ENCODE measurements at regions not wholly inside any gene's neighbourhood (a gene's known extent, or its start where the extent isn't known, plus 50 kb on each side); places are given as distances from the start of the nearest gene placed in this dataset.

DNA sequence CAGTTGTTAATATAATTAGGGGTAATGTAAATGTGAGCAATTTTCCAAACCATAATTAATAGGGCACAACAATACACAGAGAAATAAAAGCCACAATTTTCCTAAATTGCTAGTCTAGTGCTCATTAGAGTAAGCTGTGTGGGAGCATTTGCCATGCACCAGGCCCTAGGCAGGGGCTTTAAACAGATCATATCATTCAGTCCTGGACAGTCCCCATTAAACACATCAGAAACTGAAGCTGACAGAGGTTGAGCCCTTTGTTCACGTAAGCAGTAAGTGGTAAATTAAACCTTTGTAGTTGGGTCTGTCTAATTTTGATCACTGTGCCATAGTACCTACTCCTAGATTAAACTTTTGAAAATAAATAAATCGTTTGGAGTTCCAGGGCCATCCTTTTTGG, 931.1 kb downstream of the C6orf118 start:
- H2AFZ ChIP-seq (ENCODE audit: low read depth, low read length), result no peak overlapping the region
- H3K27ac ChIP-seq (ENCODE audit: extremely low read depth, low read depth, low read length), result no peak overlapping the region
- no peaks in the 10 kb centered on the region for H3K9me3 ChIP-seq (replicated peaks; ENCODE audit: control insufficient read depth, insufficient read depth, low read depth, low read length)
- no TSS peak for BruUV-seq (replicated peaks)
- WGBS (ENCODE audit: insufficient coverage, low coverage, missing lambda C conversion rate), result 8% methylated on average over 2 of the region's 2 CpGs
- no peaks in the 10 kb centered on the region; a peak in 1 of 5 replicates for H3K4me1 ChIP-seq (replicated peaks in 1 of 2; ENCODE audit: control insufficient read depth in 2 of 2, insufficient read depth in 2 of 2, low read length in 2 of 2)
- no peak for DNase-seq (ENCODE audit: extremely low read depth in 1 of 4, low spot score in 3 of 4)
- no peak for TF ChIP-seq POLR2H (tag; IDR thresholded peaks at IDR 0.05; ENCODE audit: low read depth)
- TF ChIP-seq, protein P1, sequence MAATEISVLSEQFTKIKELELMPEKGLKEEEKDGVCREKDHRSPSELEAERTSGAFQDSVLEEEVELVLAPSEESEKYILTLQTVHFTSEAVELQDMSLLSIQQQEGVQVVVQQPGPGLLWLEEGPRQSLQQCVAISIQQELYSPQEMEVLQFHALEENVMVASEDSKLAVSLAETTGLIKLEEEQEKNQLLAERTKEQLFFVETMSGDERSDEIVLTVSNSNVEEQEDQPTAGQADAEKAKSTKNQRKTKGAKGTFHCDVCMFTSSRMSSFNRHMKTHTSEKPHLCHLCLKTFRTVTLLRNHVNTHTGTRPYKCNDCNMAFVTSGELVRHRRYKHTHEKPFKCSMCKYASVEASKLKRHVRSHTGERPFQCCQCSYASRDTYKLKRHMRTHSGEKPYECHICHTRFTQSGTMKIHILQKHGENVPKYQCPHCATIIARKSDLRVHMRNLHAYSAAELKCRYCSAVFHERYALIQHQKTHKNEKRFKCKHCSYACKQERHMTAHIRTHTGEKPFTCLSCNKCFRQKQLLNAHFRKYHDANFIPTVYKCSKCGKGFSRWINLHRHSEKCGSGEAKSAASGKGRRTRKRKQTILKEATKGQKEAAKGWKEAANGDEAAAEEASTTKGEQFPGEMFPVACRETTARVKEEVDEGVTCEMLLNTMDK (IDR thresholded peaks at IDR 0.05; ENCODE audit: borderline replicate concordance, insufficient read depth, low read depth, low read length, poor library complexity, severe bottlenecking), result no peak
- no peak for TF ChIP-seq GATAD2B (IDR thresholded peaks at IDR 0.05; ENCODE audit: borderline replicate concordance)
- no peak for TF ChIP-seq ARNT (IDR thresholded peaks at IDR 0.05)
- no peak for TF ChIP-seq RFX1 (IDR thresholded peaks at IDR 0.05)
- TF ChIP-seq, protein P2, sequence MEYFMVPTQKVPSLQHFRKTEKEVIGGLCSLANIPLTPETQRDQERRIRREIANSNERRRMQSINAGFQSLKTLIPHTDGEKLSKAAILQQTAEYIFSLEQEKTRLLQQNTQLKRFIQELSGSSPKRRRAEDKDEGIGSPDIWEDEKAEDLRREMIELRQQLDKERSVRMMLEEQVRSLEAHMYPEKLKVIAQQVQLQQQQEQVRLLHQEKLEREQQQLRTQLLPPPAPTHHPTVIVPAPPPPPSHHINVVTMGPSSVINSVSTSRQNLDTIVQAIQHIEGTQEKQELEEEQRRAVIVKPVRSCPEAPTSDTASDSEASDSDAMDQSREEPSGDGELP (CRISPR knock-in tag; IDR thresholded peaks at IDR 0.05; ENCODE audit: borderline replicate concordance), result no peak
- TF ChIP-seq ESRRB (CRISPR knock-in tag; IDR thresholded peaks at IDR 0.05; ENCODE audit: borderline replicate concordance), result no peak
- TF ChIP-seq HDAC2 (IDR thresholded peaks at IDR 0.05), result no peak
- no peak for TF ChIP-seq SMARCB1 (IDR thresholded peaks at IDR 0.05; ENCODE audit: insufficient read length, low read depth)
- TF ChIP-seq ZNF253 (CRISPR knock-in tag; conservative IDR thresholded peaks at IDR 0.05), result no peak
- TF ChIP-seq, protein P3, sequence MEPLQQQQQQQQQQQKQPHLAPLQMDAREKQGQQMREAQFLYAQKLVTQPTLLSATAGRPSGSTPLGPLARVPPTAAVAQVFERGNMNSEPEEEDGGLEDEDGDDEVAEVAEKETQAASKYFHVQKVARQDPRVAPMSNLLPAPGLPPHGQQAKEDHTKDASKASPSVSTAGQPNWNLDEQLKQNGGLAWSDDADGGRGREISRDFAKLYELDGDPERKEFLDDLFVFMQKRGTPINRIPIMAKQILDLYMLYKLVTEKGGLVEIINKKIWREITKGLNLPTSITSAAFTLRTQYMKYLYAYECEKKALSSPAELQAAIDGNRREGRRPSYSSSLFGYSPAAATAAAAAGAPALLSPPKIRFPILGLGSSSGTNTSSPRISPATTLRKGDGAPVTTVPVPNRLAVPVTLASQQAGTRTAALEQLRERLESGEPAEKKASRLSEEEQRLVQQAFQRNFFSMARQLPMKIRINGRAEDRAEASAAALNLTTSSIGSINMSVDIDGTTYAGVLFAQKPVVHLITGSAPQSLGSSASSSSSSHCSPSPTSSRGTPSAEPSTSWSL (CRISPR knock-in tag; IDR thresholded peaks at IDR 0.05; ENCODE audit: borderline replicate concordance), result no peak
- ChIA-PET POLR2A (no interaction called here), CTCF (ENCODE audit: low intra/inter-chr PET ratio) (no interaction called here)
- H3K4me3 ChIP-seq, result no peak overlapping the region
- no peak overlapping the region for H3K9ac ChIP-seq (ENCODE audit: insufficient read depth in 1 of 2, low read depth in 2 of 2, low read length in 2 of 2)
- H3K79me2 ChIP-seq (ENCODE audit: control insufficient read depth, insufficient read depth, low read length), result no peaks in the 10 kb centered on the region
- no peaks in the 10 kb centered on the region for H3K27me3 ChIP-seq (ENCODE audit: control insufficient read depth in 2 of 2, insufficient read depth in 2 of 2, low read length in 2 of 2)
- no peaks in the 10 kb centered on the region for H3K9me1 ChIP-seq (ENCODE audit: control insufficient read depth, insufficient read depth, low read length)
- no peak for FAIRE-seq
- peak; percentile 67 for ATAC-seq
- in situ Hi-C loops (cut with MboI) (no loop called here), intact Hi-C loops (cut with micrococcal nuclease) (no loop called here)
- H3K4me2 ChIP-seq (ENCODE audit: insufficient read depth, low read length), result no peak overlapping the region
- H3K36me3 ChIP-seq (ENCODE audit: control insufficient read depth, insufficient read depth, low read length), result no peaks in the 10 kb centered on the region
- no peaks in the 10 kb centered on the region for H4K20me1 ChIP-seq (replicated peaks; ENCODE audit: control insufficient read depth, insufficient read depth, low read length)

Measured in K562 (cell line).